B cell (primary cell): ENCODE measurements at regions not wholly inside any gene's neighbourhood (a gene's known extent, or its start where the extent isn't known, plus 50 kb on each side); places are given as distances from the start of the nearest gene placed in this dataset.

Source experiments
- ATAC-seq: fragments of 200-7000 bp; cut with Tn5 transposase; one replicate; pipeline ENCODE4 v1.10.0; 2021; ENCODE audit warnings: low read depth, mild to moderate bottlenecking, moderate number of reproducible peaks, moderate library complexity
- CTCF ChIA-PET: fragments of 350-600 bp; sonication (Branson Sonifier 250); formaldehyde crosslinking; loops from one replicate; lab custom pipeline; 2021; ENCODE audit warnings: antibody characterized with exemption, inconsistent platforms; lab: Charles Lee
- POLR2A ChIA-PET: fragments of 350-600 bp; sonication (Branson Sonifier 250); formaldehyde crosslinking; loops from one replicate; lab custom pipeline; 2021; ENCODE audit warnings: antibody characterized with exemption; lab: Charles Lee
- DNase-seq: peaks from one replicate; pipeline ENCODE4 v3.0.0; 2013
- H2AFZ ChIP-seq: 2 replicates; pipeline ENCODE4 v1.6.1; 2012; ENCODE audit warnings: mild to moderate bottlenecking, low read depth, low read length; ENCODE audit not compliant: insufficient read depth, poor library complexity, severe bottlenecking
- H3K27ac ChIP-seq, 2 donors: 1 replicate in 1 of 2; 2 replicates in 1 of 2; pipeline ENCODE4 v1.5.1; 2012 to 2013; ENCODE audit warnings: low read length in 2 of 2, mild to moderate bottlenecking in 2 of 2, moderate library complexity in 1 of 2
- H3K27me3 ChIP-seq, 4 experiments: fragments of 200-600 bp in 1 of 4; sonication (generic) in 1 of 4; replicated peaks in 1 of 4; 1 replicate in 2 of 4; 2 replicates in 2 of 4; pipeline versions ENCODE4 v1.6.1 to v1.7.0; 2013 to 2016; ENCODE audit warnings: low read length in 3 of 4, mild to moderate bottlenecking in 2 of 4, mixed read lengths in 1 of 4, moderate library complexity in 1 of 4; ENCODE audit not compliant: insufficient read depth in 4 of 4, control insufficient read depth in 3 of 4; ENCODE audit errors: control extremely low read depth in 1 of 4
- H3K36me3 ChIP-seq, 2 experiments: replicated peaks in 1 of 2; 1 replicate in 1 of 2; 2 replicates in 1 of 2; pipeline versions ENCODE4 v1.6.1 to v1.7.1; 2013; ENCODE audit warnings: low read length in 1 of 2; ENCODE audit not compliant: insufficient read depth in 2 of 2, control insufficient read depth in 1 of 2; ENCODE audit errors: control extremely low read depth in 1 of 2, extremely low read depth in 1 of 2
- H3K4me1 ChIP-seq, 2 donors: fragments of 200-600 bp in 1 of 2; sonication (generic) in 1 of 2; 1 replicate in 1 of 2; 2 replicates in 1 of 2; pipeline versions ENCODE4 v1.5.1 to v1.6.1; 2013 to 2017; ENCODE audit warnings: low read length in 2 of 2; ENCODE audit not compliant: control insufficient read depth in 2 of 2, insufficient read depth in 2 of 2
- H3K4me2 ChIP-seq: replicated peaks from 2 replicates; pipeline ENCODE3; 2012; ENCODE audit warnings: mild to moderate bottlenecking, low read depth, low read length; ENCODE audit not compliant: poor library complexity, severe bottlenecking
- H3K4me3 ChIP-seq, 5 experiments: fragments of 200-600 bp in 1 of 5; sonication (generic) in 1 of 5; 1 replicate in 3 of 5; 2 replicates in 2 of 5; pipeline versions ENCODE4 v1.5.1 to v1.7.0; 2011 to 2016; ENCODE audit warnings: low read length in 4 of 5, mild to moderate bottlenecking in 4 of 5, low read depth in 2 of 5, control low read depth in 1 of 5, moderate library complexity in 1 of 5; ENCODE audit not compliant: insufficient read depth in 1 of 5; ENCODE audit errors: control extremely low read depth in 1 of 5, extremely low read depth in 1 of 5
- H3K79me2 ChIP-seq: fragments of 200-600 bp; sonication (generic); one replicate; pipeline ENCODE4 v1.6.0; 2016; ENCODE audit warnings: low read length; ENCODE audit not compliant: control insufficient read depth, insufficient read depth
- H3K9ac ChIP-seq: fragments of 200-600 bp; sonication (generic); 2 replicates; pipeline ENCODE4 v1.6.1; 2017; ENCODE audit warnings: mild to moderate bottlenecking, low read length, moderate library complexity
- H3K9me3 ChIP-seq, 3 donors: one replicate each; pipeline versions ENCODE4 v1.6.1 to v1.7.1; 2013; ENCODE audit warnings: low read length in 2 of 3; ENCODE audit not compliant: control insufficient read depth in 2 of 3, insufficient read depth in 1 of 3; ENCODE audit errors: control extremely low read depth in 1 of 3
- H4K20me1 ChIP-seq: 2 replicates; pipeline ENCODE4 v1.6.0; 2012; ENCODE audit warnings: mild to moderate bottlenecking, low read length; ENCODE audit not compliant: insufficient read depth, control insufficient read depth, poor library complexity, severe bottlenecking
- H3K27ac Mint-ChIP-seq: one replicate; pipeline ENCODE4 v1.8.0; 2021; ENCODE audit warnings: mixed read lengths
- H3K27me3 Mint-ChIP-seq: one replicate; pipeline ENCODE4 v1.8.0; 2021; ENCODE audit warnings: mixed read lengths
- H3K4me1 Mint-ChIP-seq: one replicate; pipeline ENCODE4 v1.8.0; 2021; ENCODE audit warnings: mixed read lengths
- H3K4me3 Mint-ChIP-seq: one replicate; pipeline ENCODE4 v1.8.0; 2021; ENCODE audit warnings: mixed read lengths
- H3K9me3 Mint-ChIP-seq: one replicate; pipeline ENCODE4 v1.8.0; 2022; ENCODE audit warnings: mixed read lengths; ENCODE audit not compliant: insufficient read depth
- CTCF ChIP-seq: fragments of 200-600 bp; IDR thresholded peaks from one replicate; pipeline ENCODE4 v1.8.0; 2022; ENCODE audit warnings: antibody characterized with exemption, mild to moderate bottlenecking
- EZH2 ChIP-seq: IDR thresholded peaks from 2 replicates; pipeline ENCODE4 v1.6.1; 2012; ENCODE audit warnings: borderline replicate concordance, low read depth, mild to moderate bottlenecking, moderate library complexity, low read length; ENCODE audit not compliant: insufficient read depth, poor library complexity, severe bottlenecking
- WGBS: methylation state at CpG from one replicate; pipeline ENCODE4 v1.1.5; 2013; ENCODE audit warnings: missing lambda C conversion rate; ENCODE audit not compliant: insufficient coverage; 5-methylcytosine and 5-hydroxymethylcytosine counted together
- intact Hi-C: fragments of 100-400 bp; cut with micrococcal nuclease; formaldehyde crosslinking; loops from one replicate; pipeline ENCODE4 v1.10.0; 2022

GRCh38 chr2:19232312-19232711 lies 126.1 kb downstream of the OSR1 start:
- ChIA-PET CTCF (no interaction called here), POLR2A (no interaction called here)
- Histone ChIP-seq H3K27ac (no peak overlapping the region), H3K36me3 (no peaks in the 10 kb centered on the region), H3K4me3 (no peak overlapping the region), H3K9ac (no peak overlapping the region), H2AFZ (no peak overlapping the region), H3K4me1 (no peaks in the 10 kb centered on the region), H4K20me1 (no peaks in the 10 kb centered on the region), H3K27me3 (no peaks in the 10 kb centered on the region), H3K4me2 (no peak overlapping the region), H3K9me3 (no peaks in the 10 kb centered on the region), H3K79me2 (no peaks in the 10 kb centered on the region)
- H3K9me3 Mint-ChIP-seq: no peaks in the 10 kb centered on the region
- no peak overlapping the region for H3K4me3 Mint-ChIP-seq
- peaks cover 3% of the 10 kb centered on the region for H3K27me3 Mint-ChIP-seq
- TF ChIP-seq EZH2: no peak
- TF ChIP-seq CTCF: no peak
- DNase-seq (no peak), ATAC-seq (no peak)
- no peak overlapping the region for H3K27ac Mint-ChIP-seq
- intact Hi-C loops: no loop called here
- 89% methylated on average over 1 of the region's 1 CpG for WGBS
- no peaks in the 10 kb centered on the region for H3K4me1 Mint-ChIP-seq

GRCh38 chr2:19231625-19232024 lies 126.8 kb downstream of the OSR1 start:
- peaks cover 3% of the 10 kb centered on the region for H3K27me3 Mint-ChIP-seq
- intact Hi-C loops: no loop called here

More at GRCh38 chr2:19231625-19232024, 126.8 kb downstream of the OSR1 start:
- Histone ChIP-seq H3K27me3 (no peaks in the 10 kb centered on the region), H3K9me3 (no peaks in the 10 kb centered on the region), H3K79me2 (no peaks in the 10 kb centered on the region), H2AFZ (no peak overlapping the region), H3K4me3 (no peak overlapping the region), H3K27ac (no peak overlapping the region), H3K36me3 (no peaks in the 10 kb centered on the region), H3K4me1 (no peaks in the 10 kb centered on the region), H4K20me1 (no peaks in the 10 kb centered on the region), H3K9ac (no peak overlapping the region), H3K4me2 (no peak overlapping the region)
- no peak overlapping the region for H3K27ac Mint-ChIP-seq
- no peaks in the 10 kb centered on the region for H3K4me1 Mint-ChIP-seq
- ATAC-seq (no peak), DNase-seq (no peak)
- WGBS: 100% methylated on average over 2 of the region's 2 CpGs
- H3K4me3 Mint-ChIP-seq: no peak overlapping the region
- no peak for TF ChIP-seq CTCF
- no peak for TF ChIP-seq EZH2
- H3K9me3 Mint-ChIP-seq: no peaks in the 10 kb centered on the region
- CTCF ChIA-PET: no interaction called here
- POLR2A ChIA-PET: no interaction called here
